ENCODE measurements at regions not wholly inside any gene's neighbourhood (a gene's known extent, or its start where the extent isn't known, plus 50 kb on each side); places are given as distances from the start of the nearest gene placed in this dataset.
A peak's percentile ranks its signal among the peaks of the same experiment; 100 is the strongest.

DNA sequence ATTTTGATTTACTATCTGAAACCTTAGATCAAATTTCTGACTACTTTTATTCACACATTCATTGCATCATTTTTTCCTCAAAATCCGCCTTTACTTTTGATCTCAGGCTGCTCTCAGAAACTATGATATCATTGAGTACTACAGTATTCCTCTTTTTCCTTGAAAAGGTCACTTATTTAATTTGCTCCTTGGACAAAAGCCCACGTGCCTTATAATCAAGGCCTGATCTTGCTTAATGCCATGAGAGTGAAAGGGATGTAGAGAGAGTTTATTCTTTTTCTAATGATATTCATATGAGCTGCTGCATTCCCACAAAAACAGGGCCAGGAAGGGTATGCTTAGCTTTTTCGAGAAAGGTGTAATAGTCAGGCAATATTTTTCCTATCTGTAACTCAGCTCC, 327.0 kb downstream of the ETS1 start:
- no peak for DNase-seq (ENCODE audit: low read depth in 2 of 2)

DNA sequence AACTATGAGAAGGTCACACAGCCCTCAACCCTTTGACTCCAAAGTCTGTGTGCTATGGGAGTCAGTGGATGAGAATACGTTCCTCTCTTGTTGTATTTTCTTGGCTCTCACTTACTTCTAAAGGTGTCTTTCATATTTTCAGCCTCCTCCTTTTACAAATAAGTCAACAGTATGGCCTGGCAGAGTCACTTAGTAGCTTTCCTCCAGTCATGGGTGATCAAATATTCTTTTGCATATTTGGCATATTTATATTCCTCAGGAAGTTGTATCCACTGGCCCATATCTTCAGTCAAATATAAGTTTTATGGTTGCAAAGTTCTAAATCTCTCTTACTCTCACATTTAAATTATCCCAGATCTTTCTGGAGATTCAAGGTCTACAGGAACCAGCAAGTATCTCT, 327.5 kb downstream of the ETS1 start:
- DNase-seq (ENCODE audit: low read depth in 2 of 2): no peak

DNA sequence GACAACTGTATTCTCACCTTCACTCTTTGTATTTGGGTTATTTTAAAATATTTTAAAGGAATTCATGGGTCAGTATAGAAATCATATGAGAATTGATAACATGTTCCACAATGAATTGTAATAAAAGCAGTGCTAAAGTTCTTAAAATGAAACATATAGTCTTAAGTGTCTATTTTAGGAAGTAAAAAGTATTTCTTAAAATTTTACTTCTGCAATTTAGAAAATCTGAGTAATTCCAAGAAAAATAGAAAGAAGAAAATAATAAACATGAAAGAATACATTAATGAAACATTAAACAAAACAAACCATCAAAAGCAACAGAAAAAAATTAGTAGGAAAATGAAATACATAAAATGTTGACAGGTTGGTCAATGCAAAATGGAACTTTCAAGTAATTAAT, 332.4 kb downstream of the ETS1 start:
- no peak for DNase-seq (ENCODE audit: low read depth in 2 of 2)

DNA sequence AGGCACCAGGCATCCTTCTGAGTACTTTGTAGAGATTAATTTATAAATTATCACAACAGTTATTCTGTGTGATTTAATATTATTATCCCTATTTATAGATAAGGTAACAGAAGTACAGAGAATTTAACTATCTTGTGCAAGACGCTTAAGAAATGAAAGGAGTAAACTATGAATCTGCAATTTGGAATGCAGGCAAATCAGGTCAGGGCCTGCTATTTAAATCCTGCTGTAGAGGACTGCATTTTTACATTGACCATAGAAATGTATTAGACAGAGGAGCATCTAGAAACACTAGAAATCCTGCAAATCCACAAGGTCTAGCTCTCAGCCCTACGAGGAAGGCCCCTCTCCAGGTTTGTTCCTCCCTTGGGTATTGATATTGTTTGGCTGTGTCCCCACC, 336.2 kb downstream of the ETS1 start:
- DNase-seq (ENCODE audit: low read depth in 2 of 2): no peak

DNA sequence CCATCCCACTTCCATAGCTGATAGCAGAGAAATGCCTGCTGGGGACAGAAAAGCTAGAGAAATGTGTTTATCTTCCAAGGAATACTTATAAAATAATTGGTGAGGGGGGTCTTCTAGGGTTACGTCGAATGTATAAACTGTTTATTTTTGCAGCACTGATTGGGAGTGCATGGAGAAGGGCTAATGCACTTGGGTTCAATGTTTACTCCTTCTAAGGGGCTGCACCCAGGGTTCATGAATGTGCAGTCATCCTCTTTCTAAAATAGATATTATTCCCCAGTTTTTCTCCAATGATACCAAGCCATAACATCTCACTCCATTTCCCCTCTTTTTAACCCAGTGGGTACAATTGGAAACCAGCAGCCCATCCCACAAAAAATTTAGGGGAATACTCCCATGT, 336.9 kb downstream of the ETS1 start:
- no peak for DNase-seq (ENCODE audit: low read depth in 2 of 2)

DNA sequence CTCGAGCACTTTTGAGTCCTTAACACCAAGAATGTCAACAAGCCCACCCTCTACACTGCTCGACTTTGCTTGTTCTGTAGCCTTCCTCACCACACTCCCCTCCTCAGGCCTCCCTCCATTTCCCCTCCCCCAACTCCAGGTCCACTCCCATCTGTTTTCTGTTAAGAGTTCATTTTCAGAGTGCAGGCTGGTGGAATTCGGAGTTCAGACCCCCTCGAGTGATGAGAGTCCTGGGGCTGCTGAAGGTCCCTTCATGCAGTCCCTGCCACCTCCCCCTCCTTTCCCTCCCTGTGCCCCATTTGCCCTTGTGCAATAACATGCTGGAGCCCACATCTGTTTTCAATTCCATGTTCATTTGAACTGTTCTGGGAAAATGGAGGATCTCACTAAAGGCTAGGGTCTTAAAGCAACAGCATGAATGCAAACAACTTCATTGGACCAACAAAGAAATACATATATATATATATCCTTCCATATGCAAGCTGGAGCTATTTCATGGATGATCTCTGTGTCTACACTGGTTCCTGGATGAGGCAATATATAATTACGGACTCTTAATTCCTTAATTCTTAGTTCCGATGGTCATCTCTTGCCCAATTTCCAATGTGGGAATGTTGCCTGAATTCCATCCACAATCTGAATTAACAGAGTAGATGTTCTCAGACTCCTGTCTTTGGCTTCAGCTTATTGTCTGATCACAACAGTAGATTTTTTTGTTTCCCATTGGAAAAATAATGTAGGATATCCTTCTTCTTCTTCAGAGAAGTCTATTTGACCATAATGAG, 340.4 kb downstream of the ETS1 start:
- DNase-seq (ENCODE audit: low read depth in 2 of 2): no peak

DNA sequence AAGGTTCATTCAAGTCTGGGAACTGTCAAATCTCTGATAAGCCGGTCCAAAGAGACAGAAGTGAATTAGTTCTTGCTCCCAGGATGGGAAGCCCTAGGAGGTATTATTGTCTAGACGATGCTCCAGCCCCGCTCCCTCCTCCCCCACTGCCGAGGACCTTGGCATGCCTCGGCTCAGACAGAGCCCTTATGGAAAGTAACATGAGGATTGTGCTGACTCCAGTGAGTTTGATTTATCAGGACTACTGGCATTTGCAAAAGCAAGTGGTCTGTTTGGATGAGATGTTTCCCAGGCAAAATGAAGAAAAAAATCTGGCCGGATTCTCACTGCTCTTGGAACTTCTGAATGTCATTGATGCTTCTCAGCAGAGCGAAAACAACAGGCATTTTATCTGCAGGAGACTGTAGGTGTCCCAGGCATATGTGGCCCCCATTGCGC, 341.0 kb downstream of the ETS1 start:
- no peak for DNase-seq (ENCODE audit: low read depth in 2 of 2)

DNA sequence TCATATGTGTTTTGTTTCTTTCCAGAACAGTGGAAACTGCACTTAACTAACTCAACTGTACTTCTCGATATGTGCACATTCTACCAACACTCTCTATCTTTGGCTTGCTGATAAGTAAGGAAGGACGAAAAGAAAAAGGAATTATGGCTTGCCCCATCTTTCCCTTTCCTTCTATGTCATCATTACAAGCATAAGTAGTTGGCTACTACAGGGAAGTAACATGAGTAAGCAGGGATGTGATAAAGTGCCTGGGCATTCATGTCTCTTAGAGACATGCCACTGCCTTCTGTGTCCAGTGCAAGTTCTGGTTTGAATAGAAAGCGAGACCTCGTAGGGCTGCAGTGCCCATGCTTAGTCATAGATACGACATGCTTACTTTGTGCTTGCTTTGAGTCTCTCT, 342.5 kb downstream of the ETS1 start:
- DNase-seq (ENCODE audit: low read depth in 2 of 2): no peak

DNA sequence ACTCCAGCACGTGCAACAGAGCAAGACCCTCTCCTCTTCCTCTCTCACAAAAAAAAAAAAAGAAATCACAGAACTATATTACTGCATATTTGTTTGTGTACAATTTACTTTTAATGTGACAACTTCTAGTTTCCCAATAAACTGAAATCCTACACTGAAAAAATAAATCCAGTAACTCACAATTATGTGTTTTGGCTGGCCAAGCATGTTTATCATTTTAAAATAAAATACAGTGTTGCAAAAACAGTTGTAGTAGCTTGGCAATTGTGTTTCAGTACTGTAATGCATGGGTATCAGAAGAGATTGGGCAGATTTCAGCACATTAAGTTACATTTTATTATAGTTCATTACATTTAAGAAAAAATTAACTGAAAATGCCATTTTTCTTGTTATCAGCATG, 344.9 kb downstream of the ETS1 start:
- DNase-seq (ENCODE audit: low read depth in 2 of 2): no peak

DNA sequence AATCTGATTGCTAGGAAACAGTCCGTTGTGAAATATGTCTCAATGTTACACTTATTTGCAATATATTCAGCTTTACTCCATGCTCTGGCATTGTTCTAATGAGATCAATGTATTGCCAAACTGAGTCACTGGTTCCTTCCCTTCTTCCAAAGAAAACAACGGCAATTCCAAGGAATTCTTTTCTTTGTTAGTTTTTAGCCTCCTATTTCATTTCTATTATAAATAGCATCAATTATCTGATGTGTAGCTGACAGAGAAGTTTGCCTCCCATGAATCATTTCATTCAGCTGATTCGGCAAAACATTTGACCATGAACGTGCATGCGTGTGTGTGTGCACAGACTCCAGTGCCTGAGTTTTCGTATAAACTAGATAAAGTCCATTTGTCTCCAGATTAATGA, 346.8 kb downstream of the ETS1 start:
- no peak for DNase-seq (ENCODE audit: low read depth in 2 of 2)

DNA sequence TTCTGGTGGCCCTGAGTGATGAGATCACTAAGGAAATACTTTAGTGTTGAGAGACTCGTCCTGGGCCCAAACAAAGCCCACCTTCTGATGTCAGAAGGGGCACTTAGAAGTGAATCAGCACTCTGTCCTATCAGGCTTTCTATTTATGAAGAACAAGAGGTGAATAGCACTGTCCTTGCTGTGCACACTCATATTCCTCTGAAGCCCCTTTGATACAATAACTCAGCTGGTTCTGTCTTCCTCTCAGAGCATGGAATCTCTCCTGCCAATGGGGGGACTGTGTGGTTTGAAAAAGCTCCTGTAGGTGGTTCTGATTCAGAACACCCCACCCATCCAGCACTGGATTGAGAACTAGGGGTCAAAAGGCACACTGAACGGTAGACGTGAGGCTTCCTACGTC, 348.1 kb downstream of the ETS1 start:
- DNase-seq (ENCODE audit: low read depth in 2 of 2): no peak

DNA sequence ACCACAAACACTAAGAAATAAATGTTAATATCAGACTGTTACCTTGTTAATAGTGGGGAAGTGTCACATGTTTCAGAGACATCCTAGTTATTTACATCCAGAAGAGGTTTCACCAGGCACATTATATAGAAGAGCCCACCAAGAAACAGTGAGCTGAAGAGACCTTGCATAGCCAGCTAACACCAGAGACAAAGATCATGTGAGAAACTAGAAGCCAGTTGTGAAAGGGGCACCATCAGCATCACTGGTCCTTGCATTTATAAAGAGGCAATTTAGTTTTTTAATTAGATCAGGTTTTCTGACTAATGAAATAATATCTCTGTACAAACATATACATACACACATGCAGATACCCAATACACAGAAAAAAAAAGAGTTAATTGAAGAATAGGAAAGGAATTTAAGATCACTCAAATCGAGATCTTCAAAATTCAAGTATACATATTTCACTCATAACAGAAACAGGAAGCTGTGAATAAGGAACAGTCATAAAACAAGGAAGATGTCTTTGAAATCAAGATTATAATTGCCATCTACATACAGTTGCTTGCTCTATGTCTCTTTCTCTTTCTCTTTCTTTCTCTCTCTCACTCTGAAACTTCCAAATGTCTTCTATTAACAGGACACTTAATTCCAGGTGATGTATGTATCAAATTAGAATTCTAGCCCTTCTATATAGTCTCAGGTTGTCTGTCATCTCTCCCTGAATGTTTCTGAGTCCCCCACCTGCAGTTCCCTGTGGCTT, 348.7 kb downstream of the ETS1 start:
- DNase-seq (ENCODE audit: low read depth in 2 of 2): no peak

DNA sequence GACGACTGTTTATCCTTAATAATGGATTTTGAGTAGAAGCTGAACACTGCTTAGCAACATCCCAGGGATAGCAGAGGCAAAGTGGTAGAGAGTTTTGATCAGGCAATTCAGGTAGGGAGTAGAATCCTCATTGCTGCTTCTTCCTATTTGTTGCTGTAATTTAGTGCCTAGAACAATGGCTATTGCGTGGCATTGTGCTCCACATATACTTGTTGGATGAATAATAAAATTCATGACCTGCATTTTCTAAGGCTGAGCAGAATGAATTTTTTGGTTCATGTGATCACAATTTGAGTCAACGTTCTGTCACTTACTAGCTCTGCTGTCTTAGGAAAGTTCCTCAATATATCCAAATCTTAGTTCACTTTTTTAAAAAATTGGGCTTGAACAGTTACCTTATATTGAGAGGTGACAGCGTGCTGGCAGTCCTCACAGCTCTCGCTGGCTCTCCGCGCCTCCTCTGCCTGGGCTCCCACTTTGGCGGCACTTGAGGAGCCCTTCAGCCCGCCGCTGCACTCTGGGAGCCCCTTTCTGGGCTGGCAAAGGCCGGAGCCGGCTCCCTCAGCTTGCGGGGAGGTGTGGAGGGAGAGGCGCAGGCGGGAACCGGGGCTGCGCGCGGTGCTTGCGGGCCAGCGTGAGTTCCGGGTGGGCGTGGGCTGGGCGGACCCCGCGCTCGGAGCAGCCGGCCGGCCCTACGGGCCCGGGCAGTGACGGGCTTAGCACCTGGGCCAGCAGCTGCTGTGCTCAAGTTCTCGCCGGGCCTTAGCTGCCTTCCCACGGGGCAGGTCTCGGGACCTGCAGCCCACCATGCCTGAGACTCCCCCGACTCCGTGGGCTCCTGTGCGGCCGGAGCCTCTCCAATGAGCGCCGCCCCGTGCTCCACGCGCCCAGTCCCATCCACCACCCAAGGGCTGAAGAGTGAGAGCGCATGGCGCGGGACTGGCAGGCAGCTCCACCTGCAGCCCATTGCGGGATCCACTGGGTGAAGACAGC, 350.6 kb downstream of the ETS1 start:
- no peak for DNase-seq (ENCODE audit: low read depth in 2 of 2)

DNA sequence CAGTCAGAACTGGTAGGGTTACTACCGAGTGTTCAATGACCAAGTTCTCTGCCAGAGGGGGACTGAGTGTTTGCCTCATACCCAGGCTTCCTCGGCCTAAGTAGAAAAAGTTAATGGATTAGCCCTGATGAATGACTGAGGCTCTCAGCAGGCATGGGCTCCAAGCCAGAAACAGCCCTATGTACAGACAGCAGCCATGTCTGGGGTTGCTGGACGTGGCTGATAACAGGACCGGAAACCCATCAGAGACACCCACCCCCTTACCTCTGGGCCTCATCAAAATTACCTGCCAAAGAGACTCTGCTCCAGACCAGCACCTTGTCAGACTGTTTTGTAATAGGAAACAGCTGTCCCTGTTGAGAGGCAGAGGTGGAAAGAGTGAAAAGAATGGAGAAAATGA, 351.4 kb downstream of the ETS1 start:
- DNase-seq (ENCODE audit: low read depth in 2 of 2): no peak

DNA sequence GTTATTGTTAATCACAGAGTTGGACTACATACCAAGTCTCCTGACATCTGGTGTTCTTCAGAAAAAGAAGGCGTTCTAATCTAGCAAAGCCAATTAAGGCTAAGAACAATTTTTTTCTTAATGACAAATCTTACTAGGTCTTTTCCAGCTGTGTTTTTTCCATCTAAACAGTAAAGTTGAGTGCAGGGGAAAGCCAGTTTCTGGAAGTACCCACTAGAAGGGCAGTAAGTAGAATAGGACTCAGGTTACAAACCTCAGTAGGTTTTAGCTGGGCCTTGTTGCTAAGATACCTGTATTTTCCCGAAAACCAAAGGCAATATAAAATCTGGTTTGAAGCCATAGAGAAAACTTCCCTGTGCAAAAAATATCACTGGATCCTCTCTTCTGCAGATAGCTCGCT, 351.9 kb downstream of the ETS1 start:
- no peak for DNase-seq (ENCODE audit: low read depth in 2 of 2)

DNA sequence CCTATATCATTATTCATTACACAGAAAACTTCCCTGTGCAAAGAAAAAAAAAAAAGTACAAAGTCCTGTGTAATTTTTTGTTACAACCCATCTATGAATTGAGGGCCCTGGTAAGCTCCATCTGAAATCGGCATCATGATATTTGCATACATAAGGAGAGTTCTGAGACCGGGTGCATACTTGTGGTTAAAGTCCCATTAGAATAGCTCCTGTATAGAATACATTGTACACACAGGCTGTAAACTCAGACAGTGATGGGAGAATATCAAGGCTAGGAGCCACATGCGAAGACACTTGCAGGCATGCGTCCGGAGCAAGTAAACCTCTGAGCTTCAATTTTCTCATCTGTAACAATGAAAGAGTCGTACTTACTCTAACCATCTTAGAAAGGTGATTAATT, 353.2 kb downstream of the ETS1 start:
- no peak for DNase-seq (ENCODE audit: low read depth in 2 of 2)

DNA sequence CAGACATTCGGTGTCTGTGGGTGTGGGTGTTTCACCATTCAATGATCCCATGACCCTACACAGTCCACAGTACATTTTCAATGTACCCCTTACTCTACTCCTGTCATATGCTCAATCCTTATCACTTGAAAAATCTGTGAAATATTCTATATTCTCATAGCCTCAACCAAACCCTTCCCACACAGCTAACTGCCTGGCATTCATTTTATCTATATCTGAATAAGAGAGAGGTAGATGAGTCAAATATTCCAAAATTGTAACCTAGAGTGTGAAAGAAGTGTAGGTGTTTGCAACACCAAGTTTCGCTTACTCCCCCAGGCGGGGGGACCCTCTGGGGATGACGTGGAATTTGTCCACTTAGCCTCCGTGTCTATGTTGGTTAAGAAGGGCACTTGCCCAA, 354.8 kb downstream of the ETS1 start:
- peak; percentile 56 to 66 for DNase-seq (ENCODE audit: low read depth in 2 of 2)

DNA sequence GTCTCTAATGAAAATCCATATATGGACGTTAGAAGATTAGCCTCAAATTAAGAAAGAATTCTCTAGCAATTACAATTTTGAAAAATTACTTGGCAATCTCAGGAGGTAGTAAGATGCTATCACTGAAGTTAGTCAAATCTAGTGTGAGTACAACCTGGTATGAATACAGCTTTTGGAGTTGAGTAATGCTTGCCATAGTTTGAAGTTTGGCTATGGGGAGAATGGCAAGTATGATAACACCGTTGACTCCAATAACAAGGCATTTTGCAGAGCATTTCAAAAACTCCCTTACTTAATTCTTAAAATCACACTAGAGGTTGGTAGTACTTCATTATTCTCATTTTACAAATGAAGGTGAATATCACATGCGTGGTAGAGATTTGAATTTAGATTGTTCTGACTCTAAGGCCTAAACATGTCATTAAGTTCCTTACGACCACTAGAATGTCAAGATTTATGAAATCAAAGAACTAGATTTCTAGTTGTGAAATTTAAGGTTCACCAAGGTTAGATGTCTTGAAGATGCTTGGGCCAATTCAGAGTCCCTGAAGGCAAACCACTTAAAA, 355.4 kb downstream of the ETS1 start:
- no peak for DNase-seq (ENCODE audit: low read depth in 2 of 2)

DNA sequence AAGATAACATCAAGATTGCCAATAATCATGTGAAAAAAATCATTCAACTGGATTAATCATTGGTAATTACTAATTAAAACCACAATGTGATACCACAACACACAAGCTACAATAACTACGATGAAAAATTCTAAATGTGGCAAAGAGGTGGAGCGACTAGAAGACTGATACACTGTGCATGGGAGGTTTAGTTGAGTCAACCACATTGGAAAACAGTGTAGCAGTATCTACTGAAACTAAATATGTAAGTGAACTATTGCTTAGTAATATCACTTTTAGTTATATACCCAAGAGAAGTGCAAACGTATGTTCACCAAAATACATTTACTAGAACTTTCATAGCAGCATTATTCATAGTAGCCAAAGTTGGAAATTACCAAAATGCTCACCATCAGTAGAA, 359.9 kb downstream of the ETS1 start:
- no peak for DNase-seq (ENCODE audit: low read depth in 2 of 2)

DNA sequence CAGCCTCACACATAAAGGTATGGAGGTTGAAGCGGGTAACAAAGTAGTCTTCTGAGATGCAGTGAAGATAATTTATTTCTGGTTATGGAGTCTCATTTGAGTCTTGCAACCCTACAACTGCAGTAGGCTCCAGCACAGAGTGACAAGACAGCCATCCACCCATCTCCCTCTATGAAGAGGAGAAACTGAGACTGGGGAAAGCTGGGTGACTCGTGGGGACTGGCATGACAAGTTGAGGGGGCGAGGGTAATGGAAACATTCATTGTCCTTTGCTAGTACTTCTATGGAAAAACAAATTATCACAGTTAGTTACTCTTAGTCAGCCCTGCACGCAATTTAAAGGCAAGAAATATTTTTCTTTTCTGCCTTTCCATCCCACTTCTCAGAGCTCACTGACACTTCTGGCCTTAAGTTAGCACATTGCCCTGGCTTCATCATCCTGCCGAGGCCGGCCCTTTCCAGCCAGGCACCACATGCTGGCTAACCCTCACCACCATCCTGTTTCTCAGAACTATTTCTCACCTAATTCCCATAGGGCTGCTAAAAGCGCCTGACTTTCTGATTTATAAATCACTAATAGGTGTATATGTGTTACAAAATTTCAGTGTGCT, 361.1 kb downstream of the ETS1 start:
- DNase-seq (ENCODE audit: low read depth in 2 of 2): peak; percentile 15 to 40

DNA sequence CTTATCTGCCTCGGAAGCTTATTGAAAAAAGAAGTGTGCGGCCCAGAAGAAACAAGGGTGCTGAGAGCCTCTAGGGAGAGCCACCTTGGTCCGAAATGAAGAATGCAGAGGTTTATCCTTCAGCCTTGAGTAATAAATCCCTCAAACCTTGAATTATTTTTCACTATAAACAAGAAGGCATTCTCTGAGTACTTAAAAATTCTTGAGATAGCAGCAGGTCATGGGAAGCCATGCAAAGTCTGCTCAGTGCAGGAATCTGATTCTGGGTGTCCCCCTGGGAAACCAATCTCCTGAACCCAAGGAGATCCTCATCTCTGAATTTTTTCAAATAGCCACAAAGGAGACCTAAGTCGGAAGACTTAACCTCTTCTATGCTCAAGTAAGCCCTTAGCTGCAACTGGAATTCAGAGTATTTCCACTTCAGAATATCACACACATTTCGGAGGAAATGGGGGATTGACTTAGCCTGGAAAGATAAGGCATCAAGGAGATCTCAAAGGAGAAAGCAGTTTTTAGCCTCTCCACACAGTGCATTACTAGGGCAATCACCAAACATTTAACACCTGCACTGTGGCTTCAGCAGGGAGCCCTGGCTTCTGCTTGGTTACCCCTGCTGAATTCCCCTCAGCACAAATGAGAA, 365.0 kb downstream of the ETS1 start:
- DNase-seq (ENCODE audit: low read depth in 2 of 2): no peak
